Neural progenitor cell (in vitro differentiated cells): ENCODE measurements at regions not wholly inside any gene's neighbourhood (a gene's known extent, or its start where the extent isn't known, plus 50 kb on each side); places are given as distances from the start of the nearest gene placed in this dataset.

ENCODE experiments used
- DNase-seq: peaks from one replicate; pipeline ENCODE4 v3.0.0-alpha.2; 2016; ENCODE audit warnings: low spot score
- H2AFZ ChIP-seq: fragments of 200-600 bp; sonication (generic); replicated peaks from 2 replicates; pipeline ENCODE4 v1.6.1; 2016; ENCODE audit warnings: antibody characterized with exemption
- H3F3A ChIP-seq: fragments of 200-600 bp; sonication (generic); 2 replicates; pipeline ENCODE4 v1.6.1; 2016; ENCODE audit warnings: antibody characterized with exemption, low read depth
- H3K27ac ChIP-seq: fragments of 200-600 bp; sonication (generic); 2 replicates; pipeline ENCODE4 v1.5.1; 2016; ENCODE audit warnings: mild to moderate bottlenecking
- H3K27me3 ChIP-seq: fragments of 200-600 bp; sonication (generic); 2 replicates; pipeline ENCODE4 v1.6.1; 2016; ENCODE audit warnings: mild to moderate bottlenecking, moderate library complexity
- H3K36me3 ChIP-seq: fragments of 200-600 bp; sonication (generic); 2 replicates; pipeline ENCODE4 v1.5.1; 2016
- H3K4me1 ChIP-seq: fragments of 200-600 bp; sonication (generic); 2 replicates; pipeline ENCODE4 v1.6.1; 2016; ENCODE audit warnings: mixed run types
- H3K4me2 ChIP-seq: fragments of 200-600 bp; sonication (generic); 2 replicates; pipeline ENCODE4 v1.6.1; 2016
- H3K4me3 ChIP-seq: fragments of 200-600 bp; sonication (generic); 2 replicates; pipeline ENCODE4 v1.5.1; 2016
- H3K79me2 ChIP-seq: fragments of 200-600 bp; sonication (generic); 2 replicates; pipeline ENCODE4 v1.6.1; 2016; ENCODE audit warnings: low read depth
- H3K9ac ChIP-seq: fragments of 200-600 bp; sonication (generic); 2 replicates; pipeline ENCODE4 v1.6.1; 2016
- H3K9me3 ChIP-seq: fragments of 200-600 bp; sonication (generic); 2 replicates; pipeline ENCODE4 v1.5.1; 2016; ENCODE audit warnings: low read depth
- H4K20me1 ChIP-seq: fragments of 200-600 bp; sonication (generic); 2 replicates; pipeline ENCODE4 v1.6.1; 2016; ENCODE audit warnings: low read depth
- H3K27ac Mint-ChIP-seq: 3 replicates; pipeline ENCODE4 v1.8.0; 2021; ENCODE audit warnings: mixed read lengths
- H3K27me3 Mint-ChIP-seq: 2 replicates; pipeline ENCODE4 v1.8.0; 2022; ENCODE audit warnings: low read depth, mild to moderate bottlenecking, inconsistent platforms, moderate library complexity, mixed read lengths; ENCODE audit not compliant: insufficient read depth
- H3K36me3 Mint-ChIP-seq: 3 replicates; pipeline ENCODE4 v1.8.0; 2021; ENCODE audit warnings: mixed read lengths
- H3K4me1 Mint-ChIP-seq: 3 replicates; pipeline ENCODE4 v1.8.0; 2021; ENCODE audit warnings: mixed read lengths
- H3K4me3 Mint-ChIP-seq: 3 replicates; pipeline ENCODE4 v1.8.0; 2021; ENCODE audit warnings: mild to moderate bottlenecking, moderate library complexity, mixed read lengths
- H3K9me3 Mint-ChIP-seq: 3 replicates; pipeline ENCODE4 v1.8.0; 2020; ENCODE audit warnings: mixed read lengths
- CTCF ChIP-seq: fragments of 200-600 bp; sonication (generic); IDR thresholded peaks from 2 replicates; pipeline ENCODE4 v1.5.1; 2017; ENCODE audit warnings: antibody characterized with exemption, mild to moderate bottlenecking
- EZH2 ChIP-seq: fragments of 200-600 bp; sonication (generic); IDR thresholded peaks from 2 replicates; pipeline ENCODE4 v1.6.1; 2017; ENCODE audit warnings: antibody characterized with exemption, mild to moderate bottlenecking, moderate library complexity
- EZH2phosphoT487 ChIP-seq: fragments of 200-600 bp; sonication (generic); IDR thresholded peaks from 2 replicates; pipeline ENCODE4 v1.6.1; 2017; ENCODE audit warnings: antibody characterized with exemption

- Mint-ChIP-seq H3K9me3 (peaks cover 8% of the 10 kb centered on the region), H3K4me1 (peaks cover 27% of the 10 kb centered on the region), H3K36me3 (no peaks in the 10 kb centered on the region), H3K27ac (no peak overlapping the region), H3K27me3 (no peaks in the 10 kb centered on the region), H3K4me3 (no peak overlapping the region)
- Histone ChIP-seq H4K20me1 (no peaks in the 10 kb centered on the region), H3K4me2 (no peak overlapping the region), H3F3A (no peaks in the 10 kb centered on the region), H3K79me2 (no peaks in the 10 kb centered on the region), H3K27ac (no peak overlapping the region), H3K9me3 (no peaks in the 10 kb centered on the region), H2AFZ (no peak overlapping the region), H3K4me3 (no peak overlapping the region), H3K4me1 (no peaks in the 10 kb centered on the region), H3K36me3 (no peaks in the 10 kb centered on the region), H3K9ac (no peak overlapping the region), H3K27me3 (no peaks in the 10 kb centered on the region)
- no peak for DNase-seq
- no peak for TF ChIP-seq EZH2
- no peak for TF ChIP-seq EZH2phosphoT487
- no peak for TF ChIP-seq CTCF
These were observed 183.6 kb upstream of the CDH11 start for GRCh38 chr16:65305266-65305959.

GRCh38 chr16:65301029-65301428 lies 179.2 kb upstream of the CDH11 start:
- Histone ChIP-seq H3K27ac (no peak overlapping the region), H3K36me3 (no peaks in the 10 kb centered on the region), H3K79me2 (no peaks in the 10 kb centered on the region), H2AFZ (no peak overlapping the region), H3K9me3 (no peaks in the 10 kb centered on the region), H3K27me3 (no peaks in the 10 kb centered on the region), H3K4me2 (no peak overlapping the region), H3K9ac (no peak overlapping the region), H3K4me1 (no peaks in the 10 kb centered on the region), H3F3A (no peaks in the 10 kb centered on the region), H3K4me3 (no peak overlapping the region), H4K20me1 (no peaks in the 10 kb centered on the region)
- Mint-ChIP-seq H3K36me3 (no peaks in the 10 kb centered on the region), H3K4me3 (no peak overlapping the region), H3K27ac (no peak overlapping the region), H3K9me3 (peaks cover 10% of the 10 kb centered on the region), H3K4me1 (peaks cover 16% of the 10 kb centered on the region), H3K27me3 (no peaks in the 10 kb centered on the region)
- no peak for DNase-seq
- TF ChIP-seq EZH2phosphoT487, result no peak
- TF ChIP-seq EZH2, result no peak
- TF ChIP-seq CTCF, result no peak

GRCh38 chr16:65297453-65297852 lies 175.6 kb upstream of the CDH11 start:
- DNase-seq, result no peak
- H3K4me3 Mint-ChIP-seq, result no peak overlapping the region
- Histone ChIP-seq H3K79me2 (no peaks in the 10 kb centered on the region), H2AFZ (no peak overlapping the region), H3K36me3 (no peaks in the 10 kb centered on the region), H3K4me2 (no peak overlapping the region), H3K27ac (no peak overlapping the region), H4K20me1 (no peaks in the 10 kb centered on the region), H3K9ac (no peak overlapping the region), H3K4me3 (no peak overlapping the region), H3K4me1 (no peaks in the 10 kb centered on the region), H3F3A (no peaks in the 10 kb centered on the region), H3K27me3 (no peaks in the 10 kb centered on the region), H3K9me3 (no peaks in the 10 kb centered on the region)
- no peaks in the 10 kb centered on the region for H3K36me3 Mint-ChIP-seq
- no peak for TF ChIP-seq CTCF
- H3K9me3 Mint-ChIP-seq, result peaks cover 2% of the 10 kb centered on the region
- H3K27me3 Mint-ChIP-seq, result peaks cover 3% of the 10 kb centered on the region
- peaks cover 8% of the 10 kb centered on the region for H3K4me1 Mint-ChIP-seq
- H3K27ac Mint-ChIP-seq, result no peak overlapping the region
